ENCODE measurements at regions not wholly inside any gene's neighbourhood (a gene's known extent, or its start where the extent isn't known, plus 50 kb on each side); places are given as distances from the start of the nearest gene placed in this dataset.

DNA sequence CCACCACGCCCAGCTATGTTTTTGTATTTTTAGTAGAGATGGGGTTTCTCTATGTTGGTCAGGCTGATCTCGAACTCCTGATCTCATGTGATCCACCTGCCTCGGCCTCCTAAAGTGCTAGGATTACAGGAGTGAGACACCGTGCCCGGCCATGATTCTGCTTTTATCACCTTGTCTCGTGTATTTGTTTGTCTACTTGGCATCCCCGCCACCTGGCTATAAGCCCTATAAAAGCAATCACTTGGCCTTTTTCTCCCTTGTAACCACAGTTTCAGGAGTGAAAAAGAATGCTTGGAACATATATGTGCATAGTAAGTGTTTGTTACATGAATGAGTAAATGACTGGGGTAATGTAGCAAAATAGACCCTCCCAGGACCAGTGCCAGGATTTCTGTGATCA lies 77.5 kb upstream of the PAPOLG start:
- Mint-ChIP-seq H3K27me3 (ENCODE audit: low read depth) (peaks cover 23% of the 10 kb centered on the region), H3K4me1 (peaks cover 13% of the 10 kb centered on the region), H3K36me3 (no peaks in the 10 kb centered on the region), H3K4me3 (no peak overlapping the region), H3K9me3 (peaks cover 4% of the 10 kb centered on the region), H3K27ac (no peak overlapping the region)
- TF ChIP-seq, protein P1, sequence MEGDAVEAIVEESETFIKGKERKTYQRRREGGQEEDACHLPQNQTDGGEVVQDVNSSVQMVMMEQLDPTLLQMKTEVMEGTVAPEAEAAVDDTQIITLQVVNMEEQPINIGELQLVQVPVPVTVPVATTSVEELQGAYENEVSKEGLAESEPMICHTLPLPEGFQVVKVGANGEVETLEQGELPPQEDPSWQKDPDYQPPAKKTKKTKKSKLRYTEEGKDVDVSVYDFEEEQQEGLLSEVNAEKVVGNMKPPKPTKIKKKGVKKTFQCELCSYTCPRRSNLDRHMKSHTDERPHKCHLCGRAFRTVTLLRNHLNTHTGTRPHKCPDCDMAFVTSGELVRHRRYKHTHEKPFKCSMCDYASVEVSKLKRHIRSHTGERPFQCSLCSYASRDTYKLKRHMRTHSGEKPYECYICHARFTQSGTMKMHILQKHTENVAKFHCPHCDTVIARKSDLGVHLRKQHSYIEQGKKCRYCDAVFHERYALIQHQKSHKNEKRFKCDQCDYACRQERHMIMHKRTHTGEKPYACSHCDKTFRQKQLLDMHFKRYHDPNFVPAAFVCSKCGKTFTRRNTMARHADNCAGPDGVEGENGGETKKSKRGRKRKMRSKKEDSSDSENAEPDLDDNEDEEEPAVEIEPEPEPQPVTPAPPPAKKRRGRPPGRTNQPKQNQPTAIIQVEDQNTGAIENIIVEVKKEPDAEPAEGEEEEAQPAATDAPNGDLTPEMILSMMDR (IDR thresholded peaks at IDR 0.05; ENCODE audit: unreplicated experiment) = no peak
- DNase-seq (ENCODE audit: low spot score in 2 of 2, unreplicated experiment in 2 of 2) = no peak

GRCh38 chr2:60679036-60679780 lies 76.9 kb upstream of the PAPOLG start:
- Mint-ChIP-seq H3K4me1 (peaks cover 13% of the 10 kb centered on the region), H3K27me3 (ENCODE audit: low read depth) (peaks cover 23% of the 10 kb centered on the region), H3K9me3 (peaks cover 4% of the 10 kb centered on the region), H3K27ac (no peak overlapping the region), H3K4me3 (no peak overlapping the region), H3K36me3 (no peaks in the 10 kb centered on the region)
- TF ChIP-seq, protein P1 (IDR thresholded peaks at IDR 0.05; ENCODE audit: unreplicated experiment) = no peak
- no peak for DNase-seq (ENCODE audit: low spot score in 2 of 2, unreplicated experiment in 2 of 2)

DNA sequence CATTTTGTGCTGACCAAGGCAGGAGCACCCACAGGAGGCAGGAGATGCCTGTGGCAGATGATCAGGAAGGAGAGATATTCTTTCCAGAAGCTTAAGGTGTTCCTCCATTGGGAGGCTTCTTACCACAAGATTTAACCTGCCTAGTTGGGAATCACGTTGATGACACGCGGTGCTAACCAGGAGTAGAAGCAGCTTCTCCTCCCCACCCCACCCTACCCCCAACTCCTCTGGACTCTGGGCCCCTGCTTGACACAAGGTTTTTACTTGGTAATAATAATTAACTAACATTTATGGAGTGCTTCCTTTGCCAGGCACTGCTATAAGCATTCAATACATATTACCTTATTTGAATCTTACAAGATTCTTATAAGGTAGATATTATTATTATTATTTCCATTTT lies 62.5 kb upstream of the PAPOLG start:
- Mint-ChIP-seq H3K27me3 (ENCODE audit: low read depth) (peaks cover 7% of the 10 kb centered on the region), H3K4me3 (no peak overlapping the region), H3K9me3 (no peaks in the 10 kb centered on the region), H3K27ac (no peak overlapping the region), H3K36me3 (no peaks in the 10 kb centered on the region), H3K4me1 (no peaks in the 10 kb centered on the region)
- TF ChIP-seq, protein P1 (IDR thresholded peaks at IDR 0.05; ENCODE audit: unreplicated experiment) = no peak
- no peak for DNase-seq (ENCODE audit: low spot score in 2 of 2, unreplicated experiment in 2 of 2)

- Mint-ChIP-seq H3K27me3 (ENCODE audit: low read depth) (peaks cover 4% of the 10 kb centered on the region), H3K4me1 (no peaks in the 10 kb centered on the region), H3K36me3 (no peaks in the 10 kb centered on the region), H3K9me3 (no peaks in the 10 kb centered on the region), H3K4me3 (no peak overlapping the region), H3K27ac (no peak overlapping the region)
- DNase-seq (ENCODE audit: low spot score in 2 of 2, unreplicated experiment in 2 of 2) = no peak
- TF ChIP-seq, protein P1 (IDR thresholded peaks at IDR 0.05; ENCODE audit: unreplicated experiment) = no peak
Observed at GRCh38 chr2:60695793-60696192, 60.3 kb upstream of the PAPOLG start.

GRCh38 chr2:60699617-60700016 lies 56.5 kb upstream of the PAPOLG start:
- H3K36me3 Mint-ChIP-seq = no peaks in the 10 kb centered on the region
- TF ChIP-seq, protein P1 (IDR thresholded peaks at IDR 0.05; ENCODE audit: unreplicated experiment) = no peak
- no peaks in the 10 kb centered on the region for H3K9me3 Mint-ChIP-seq
- no peak for DNase-seq (ENCODE audit: low spot score in 2 of 2, unreplicated experiment in 2 of 2)
- no peaks in the 10 kb centered on the region for H3K27me3 Mint-ChIP-seq (ENCODE audit: low read depth)
- no peak overlapping the region for H3K4me3 Mint-ChIP-seq
- H3K4me1 Mint-ChIP-seq = no peaks in the 10 kb centered on the region
- H3K27ac Mint-ChIP-seq = no peak overlapping the region
